ENCODE measurements at regions not wholly inside any gene's neighbourhood (a gene's known extent, or its start where the extent isn't known, plus 50 kb on each side); places are given as distances from the start of the nearest gene placed in this dataset.

DNA sequence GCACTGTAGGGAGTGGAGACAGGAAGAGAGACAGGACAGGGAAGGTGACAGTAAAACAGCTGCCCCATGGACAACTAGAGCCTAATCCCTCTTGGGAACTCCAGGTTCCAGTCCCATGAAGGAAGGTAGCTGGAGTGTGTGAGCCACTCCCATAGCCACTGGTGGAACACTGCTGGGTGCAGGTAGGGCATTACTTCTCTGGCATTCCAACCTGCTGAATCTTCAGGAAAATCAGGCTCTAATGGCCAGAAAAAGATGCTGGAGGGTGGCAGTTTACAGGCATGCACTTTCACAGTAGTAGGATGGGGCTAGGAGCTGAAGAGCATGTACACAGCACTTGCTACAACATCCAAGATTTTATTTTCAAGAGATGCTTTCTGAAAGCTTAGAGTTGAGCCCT lies 259.4 kb downstream of the AUH start:
- peaks cover 23 to 35% of the 10 kb centered on the region in 2 donors for H3K4me1 ChIP-seq
- no peak for DNase-seq
- no peaks in the 10 kb centered on the region for H3K27me3 ChIP-seq
- H3K9me3 ChIP-seq, result no peaks in the 10 kb centered on the region
- no peak overlapping the region for H3K4me3 ChIP-seq
- no peaks in the 10 kb centered on the region for H3K36me3 ChIP-seq
- no peak for TF ChIP-seq POLR2A (IDR thresholded peaks at IDR 0.05)
- TF ChIP-seq, protein P1, sequence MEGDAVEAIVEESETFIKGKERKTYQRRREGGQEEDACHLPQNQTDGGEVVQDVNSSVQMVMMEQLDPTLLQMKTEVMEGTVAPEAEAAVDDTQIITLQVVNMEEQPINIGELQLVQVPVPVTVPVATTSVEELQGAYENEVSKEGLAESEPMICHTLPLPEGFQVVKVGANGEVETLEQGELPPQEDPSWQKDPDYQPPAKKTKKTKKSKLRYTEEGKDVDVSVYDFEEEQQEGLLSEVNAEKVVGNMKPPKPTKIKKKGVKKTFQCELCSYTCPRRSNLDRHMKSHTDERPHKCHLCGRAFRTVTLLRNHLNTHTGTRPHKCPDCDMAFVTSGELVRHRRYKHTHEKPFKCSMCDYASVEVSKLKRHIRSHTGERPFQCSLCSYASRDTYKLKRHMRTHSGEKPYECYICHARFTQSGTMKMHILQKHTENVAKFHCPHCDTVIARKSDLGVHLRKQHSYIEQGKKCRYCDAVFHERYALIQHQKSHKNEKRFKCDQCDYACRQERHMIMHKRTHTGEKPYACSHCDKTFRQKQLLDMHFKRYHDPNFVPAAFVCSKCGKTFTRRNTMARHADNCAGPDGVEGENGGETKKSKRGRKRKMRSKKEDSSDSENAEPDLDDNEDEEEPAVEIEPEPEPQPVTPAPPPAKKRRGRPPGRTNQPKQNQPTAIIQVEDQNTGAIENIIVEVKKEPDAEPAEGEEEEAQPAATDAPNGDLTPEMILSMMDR (IDR thresholded peaks at IDR 0.05 in 4 of 5, conservative IDR thresholded peaks at IDR 0.05 in 1 of 5), result no peak
- no peak for ATAC-seq
- in situ Hi-C loops (cut with MboI; ENCODE audit: low sequenced_read_pairs in 4 of 4) (loop anchor here in 3 of 4 donors (10.0 kb wide), 1 partner anchor 93 kb away; no protein-coding TSS in a partner anchor), intact Hi-C loops (cut with DNase I; ENCODE audit: low total_unique reads) (no loop called here)
- H3K27ac ChIP-seq, result peak overlapping the region; percentile 81 to 89 (median 84)

DNA sequence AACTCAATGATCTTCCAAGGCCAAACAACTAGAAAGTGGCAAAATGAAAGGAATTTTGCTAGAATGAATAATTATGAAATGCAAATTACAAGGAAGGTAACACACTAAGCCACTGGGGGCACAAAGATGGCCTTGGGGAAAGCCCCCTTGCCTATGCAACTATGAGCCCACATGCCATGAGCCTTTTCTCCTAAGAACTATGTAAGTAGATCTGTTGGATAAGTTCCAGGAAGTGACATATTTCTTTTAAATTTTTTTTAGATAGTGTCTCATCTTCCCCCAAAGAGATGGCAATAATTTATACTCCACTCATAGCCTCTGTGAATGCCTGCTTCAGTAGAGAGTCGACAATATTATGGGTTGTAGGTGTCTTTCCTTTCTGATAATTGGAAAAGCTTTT lies 257.8 kb downstream of the AUH start:
- Histone ChIP-seq H3K4me3 (no peak overlapping the region), H3K4me1 (peaks cover 23 to 32% of the 10 kb centered on the region in 2 donors), H3K27me3 (no peaks in the 10 kb centered on the region), H3K36me3 (no peaks in the 10 kb centered on the region), H3K27ac (no peak overlapping the region), H3K9me3 (no peaks in the 10 kb centered on the region)
- ATAC-seq, result no peak
- no peak for TF ChIP-seq POLR2A (IDR thresholded peaks at IDR 0.05)
- no peak for DNase-seq
- in situ Hi-C loops (cut with MboI; ENCODE audit: low sequenced_read_pairs in 4 of 4) (loop anchor here in 3 of 4 donors (10.0 kb wide), 1 partner anchor 91 kb away; no protein-coding TSS in a partner anchor), intact Hi-C loops (cut with DNase I; ENCODE audit: low total_unique reads) (no loop called here)

DNA sequence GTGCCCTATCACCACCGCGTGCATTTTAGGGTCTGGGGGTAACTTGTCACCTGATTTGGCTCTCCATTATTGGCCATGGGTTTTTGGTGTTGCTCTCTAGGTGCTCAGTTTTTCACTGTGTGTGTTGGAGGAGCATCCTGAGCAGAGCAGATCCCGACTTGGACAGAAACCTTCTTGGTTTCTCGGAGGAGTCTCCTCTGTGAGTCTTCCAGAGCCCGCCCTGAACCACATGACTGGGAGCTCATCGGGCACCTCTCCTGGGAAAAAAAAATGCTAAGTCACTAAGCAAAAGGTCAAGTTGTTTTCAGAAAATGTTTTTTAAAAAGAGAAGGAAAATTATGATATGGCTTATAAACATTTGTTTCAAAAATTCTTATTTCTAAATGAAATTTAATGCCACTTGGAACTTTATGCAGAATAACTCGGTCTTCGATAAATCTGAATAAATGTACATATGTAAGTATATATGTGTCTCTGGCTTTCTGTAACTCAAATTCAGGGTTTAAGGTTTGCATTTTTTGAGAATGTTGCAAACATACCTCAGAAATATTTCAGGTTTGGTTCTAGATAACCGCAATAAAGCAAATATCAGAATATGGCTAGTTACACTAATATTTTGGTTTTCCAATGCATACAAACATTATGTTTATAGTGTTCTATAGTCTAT lies 255.2 kb downstream of the AUH start:
- intact Hi-C loops (cut with DNase I; ENCODE audit: low total_unique reads), result no loop called here
- TF ChIP-seq, protein P1 (IDR thresholded peaks at IDR 0.05 in 4 of 5, conservative IDR thresholded peaks at IDR 0.05 in 1 of 5), result no peak
- TF ChIP-seq POLR2A (IDR thresholded peaks at IDR 0.05), result no peak
- Histone ChIP-seq H3K9me3 (peaks cover 0 to 5% (median 0%) of the 10 kb centered on the region in 3 donors), H3K27me3 (no peaks in the 10 kb centered on the region), H3K27ac (no peak overlapping the region), H3K36me3 (no peaks in the 10 kb centered on the region), H3K4me1 (peaks cover 2 to 9% of the 10 kb centered on the region in 2 donors), H3K4me3 (no peak overlapping the region)
- no peak for ATAC-seq
- in situ Hi-C loops (cut with MboI; ENCODE audit: low sequenced_read_pairs in 4 of 4), result loop anchor here in 3 of 4 donors (10.0 kb wide), 1 partner anchor 88 kb away; no protein-coding TSS in a partner anchor
- DNase-seq, result no peak

DNA sequence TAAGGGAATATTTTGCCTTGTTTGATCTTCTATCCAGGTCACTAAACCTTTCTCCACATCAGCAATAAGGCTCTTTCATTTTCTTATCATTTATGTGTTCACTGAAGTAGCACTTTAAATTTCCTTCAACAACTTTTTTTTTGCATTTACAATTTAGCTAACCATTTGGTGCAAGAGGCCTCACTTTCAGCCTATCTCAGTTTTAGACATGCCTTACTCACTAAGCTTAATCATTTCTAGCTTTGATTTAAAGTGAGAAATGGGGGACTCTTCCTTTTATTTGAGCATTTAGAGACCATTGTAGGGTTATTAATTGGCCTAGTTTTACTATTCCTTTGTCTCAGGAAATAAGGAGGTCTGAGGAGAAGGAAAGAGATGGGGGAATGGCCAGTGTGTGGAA lies 250.5 kb downstream of the AUH start:
- in situ Hi-C loops (cut with MboI; ENCODE audit: low sequenced_read_pairs in 4 of 4), result no loop called here
- intact Hi-C loops (cut with DNase I; ENCODE audit: low total_unique reads), result no loop called here
- TF ChIP-seq, protein P1 (IDR thresholded peaks at IDR 0.05 in 4 of 5, conservative IDR thresholded peaks at IDR 0.05 in 1 of 5), result no peak
- TF ChIP-seq POLR2A (IDR thresholded peaks at IDR 0.05), result no peak

DNA sequence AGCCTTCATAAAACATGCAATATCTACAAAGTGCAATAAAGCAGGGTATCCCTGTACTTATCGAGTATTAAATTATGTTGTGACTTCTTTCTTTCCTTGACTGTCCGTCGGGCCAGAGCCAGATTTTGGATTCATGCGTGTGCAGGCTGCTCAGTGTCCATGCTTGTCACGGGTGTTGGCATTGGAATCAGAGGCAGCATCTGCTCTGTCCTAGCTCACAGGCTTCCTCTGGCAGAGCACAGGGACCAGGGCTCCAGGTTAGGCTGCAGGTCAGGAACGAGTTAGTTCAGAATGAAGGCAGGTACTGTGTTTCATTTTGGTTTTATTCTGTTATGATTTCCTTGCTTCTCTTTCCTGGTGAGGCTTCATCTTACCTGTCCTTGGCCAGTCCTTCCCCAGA lies 249.8 kb downstream of the AUH start:
- H3K4me1 ChIP-seq, result no peaks in the 10 kb centered on the region
- DNase-seq (no peak), ATAC-seq (no peak)
- no peak for TF ChIP-seq POLR2A (IDR thresholded peaks at IDR 0.05)
- TF ChIP-seq, protein P1 (IDR thresholded peaks at IDR 0.05 in 4 of 5, conservative IDR thresholded peaks at IDR 0.05 in 1 of 5), result no peak
- intact Hi-C loops (cut with DNase I; ENCODE audit: low total_unique reads), result no loop called here
- H3K27ac ChIP-seq, result no peak overlapping the region
- H3K27me3 ChIP-seq, result no peaks in the 10 kb centered on the region
- H3K4me3 ChIP-seq, result no peak overlapping the region
- H3K36me3 ChIP-seq, result no peaks in the 10 kb centered on the region
- H3K9me3 ChIP-seq, result peaks cover 0 to 5% (median 0%) of the 10 kb centered on the region in 3 donors
- in situ Hi-C loops (cut with MboI; ENCODE audit: low sequenced_read_pairs in 4 of 4), result no loop called here

More for the DNA sequence above, 250.5 kb downstream of the AUH start:
- ATAC-seq (no peak), DNase-seq (no peak)
- no peak overlapping the region for H3K27ac ChIP-seq
- H3K4me1 ChIP-seq, result no peaks in the 10 kb centered on the region
- no peaks in the 10 kb centered on the region for H3K36me3 ChIP-seq
- no peaks in the 10 kb centered on the region for H3K27me3 ChIP-seq
- H3K9me3 ChIP-seq, result peaks cover 0 to 5% (median 0%) of the 10 kb centered on the region in 3 donors
- H3K4me3 ChIP-seq, result no peak overlapping the region
